ENCODE measurements at regions not wholly inside any gene's neighbourhood (a gene's known extent, or its start where the extent isn't known, plus 50 kb on each side); places are given as distances from the start of the nearest gene placed in this dataset.

DNA sequence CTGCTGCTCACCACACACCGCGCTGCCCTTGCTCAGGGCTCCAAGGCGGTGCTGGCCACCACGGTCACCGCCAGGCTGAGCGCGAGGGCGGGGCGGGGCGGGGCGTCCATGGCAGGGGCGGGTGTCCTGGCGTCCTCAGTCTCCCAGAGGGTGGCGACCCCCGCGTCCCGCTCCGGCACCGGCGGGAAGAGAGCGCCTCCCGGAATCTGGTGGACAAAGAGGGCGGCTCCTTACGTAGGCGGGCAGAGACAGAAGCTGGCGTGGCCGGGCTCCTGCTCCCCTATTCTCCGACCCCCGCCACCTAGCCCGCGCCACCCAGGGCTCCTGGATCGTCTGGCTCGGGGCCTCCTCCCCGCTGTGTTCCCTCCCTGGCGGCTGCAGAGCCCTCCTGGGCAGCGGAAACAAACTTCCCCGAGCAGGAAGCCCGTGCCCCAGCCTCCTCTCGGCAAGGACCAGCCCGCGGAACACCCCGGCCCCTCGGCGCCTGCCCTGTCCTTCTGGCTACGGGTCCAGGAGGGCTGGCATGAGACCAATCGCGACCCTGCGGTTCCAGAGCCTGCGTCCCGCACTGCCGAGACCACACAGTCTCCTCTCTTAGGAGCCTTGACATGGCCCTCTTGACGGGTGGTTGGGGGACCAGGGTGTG, 133.8 kb upstream of the ZNF92 start:
- ChIA-PET POLR2A (no interaction called here), CTCF (no interaction called here)
- ATAC-seq (no peak), DNase-seq (no peak)
- H3K4me3 Mint-ChIP-seq, result peak overlapping the region in 5 of 10 donors; percentile 16 to 73 (median 30)
- no peak overlapping the region for H3K27ac Mint-ChIP-seq
- Histone ChIP-seq H3K4me3 (ENCODE audit: low read length) (no peak overlapping the region), H3K4me1 (ENCODE audit: control insufficient read depth in 2 of 2, insufficient read depth in 2 of 2, low read length in 2 of 2) (no peaks in the 10 kb centered on the region), H3K9me3 (ENCODE audit: control insufficient read depth in 2 of 3, low read length in 3 of 3) (no peaks in the 10 kb centered on the region), H3K27ac (ENCODE audit: low read depth, low read length) (no peak overlapping the region), H3K27me3 (ENCODE audit: control insufficient read depth in 2 of 2, insufficient read depth in 2 of 2, low read length in 2 of 2) (no peaks in the 10 kb centered on the region), H3K36me3 (ENCODE audit: control insufficient read depth in 2 of 3, insufficient read depth in 3 of 3, low read length in 3 of 3) (no peaks in the 10 kb centered on the region)
- H3K4me1 Mint-ChIP-seq, result peaks cover 0 to 10% (median 0%) of the 10 kb centered on the region in 7 donors
- intact Hi-C loops (cut with micrococcal nuclease), result no loop called here
- no peaks in the 10 kb centered on the region for H3K36me3 Mint-ChIP-seq
- peaks cover 0 to 2% (median 0%) of the 10 kb centered on the region in 11 donors for H3K9me3 Mint-ChIP-seq
- peaks cover 28 to 60% (median 35%) of the 10 kb centered on the region in 5 donors for H3K27me3 Mint-ChIP-seq

- H3K4me3 ChIP-seq (ENCODE audit: low read length), result no peak overlapping the region
- no peaks in the 10 kb centered on the region for H3K4me1 ChIP-seq (ENCODE audit: control insufficient read depth in 2 of 2, insufficient read depth in 2 of 2, low read length in 2 of 2)
- Mint-ChIP-seq H3K27me3 (peaks cover 28 to 54% (median 35%) of the 10 kb centered on the region in 5 donors), H3K9me3 (peaks cover 0 to 2% (median 0%) of the 10 kb centered on the region in 11 donors), H3K36me3 (no peaks in the 10 kb centered on the region), H3K4me3 (peak overlapping the region in 3 of 10 donors; percentile 5 to 20 (median 16)), H3K27ac (no peak overlapping the region), H3K4me1 (peaks cover 0 to 14% (median 0%) of the 10 kb centered on the region in 7 donors)
- intact Hi-C loops (cut with micrococcal nuclease), result no loop called here
- DNase-seq, result no peak
- H3K9me3 ChIP-seq (ENCODE audit: control insufficient read depth in 2 of 3, low read length in 3 of 3), result no peaks in the 10 kb centered on the region
- H3K27ac ChIP-seq (ENCODE audit: low read depth, low read length), result no peak overlapping the region
- ATAC-seq, result no peak
- no peaks in the 10 kb centered on the region for H3K27me3 ChIP-seq (ENCODE audit: control insufficient read depth in 2 of 2, insufficient read depth in 2 of 2, low read length in 2 of 2)
- H3K36me3 ChIP-seq (ENCODE audit: control insufficient read depth in 2 of 3, insufficient read depth in 3 of 3, low read length in 3 of 3), result no peaks in the 10 kb centered on the region
- POLR2A ChIA-PET, result no interaction called here
- CTCF ChIA-PET, result no interaction called here
These were observed 134.3 kb upstream of the ZNF92 start for GRCh38 chr7:65239324-65239706.

- ChIA-PET CTCF (no interaction called here), POLR2A (no interaction called here)
- H3K4me3 Mint-ChIP-seq, result no peak overlapping the region
- no peaks in the 10 kb centered on the region for H3K9me3 ChIP-seq (ENCODE audit: control insufficient read depth in 2 of 3, low read length in 3 of 3)
- H3K27ac ChIP-seq (ENCODE audit: low read depth, low read length), result no peak overlapping the region
- H3K36me3 ChIP-seq (ENCODE audit: control insufficient read depth in 2 of 3, insufficient read depth in 3 of 3, low read length in 3 of 3), result no peaks in the 10 kb centered on the region
- H3K27me3 ChIP-seq (ENCODE audit: control insufficient read depth in 2 of 2, insufficient read depth in 2 of 2, low read length in 2 of 2), result no peaks in the 10 kb centered on the region
- H3K27me3 Mint-ChIP-seq, result peaks cover 26 to 49% (median 33%) of the 10 kb centered on the region in 5 donors
- ATAC-seq (no peak), DNase-seq (no peak)
- H3K4me3 ChIP-seq (ENCODE audit: low read length), result no peak overlapping the region
- H3K27ac Mint-ChIP-seq, result no peak overlapping the region
- peaks cover 0 to 3% of the 10 kb centered on the region in 2 donors for H3K4me1 ChIP-seq (ENCODE audit: control insufficient read depth in 2 of 2, insufficient read depth in 2 of 2, low read length in 2 of 2)
- peaks cover 0 to 17% (median 3%) of the 10 kb centered on the region in 7 donors for H3K4me1 Mint-ChIP-seq
- H3K36me3 Mint-ChIP-seq, result no peaks in the 10 kb centered on the region
- peaks cover 0 to 2% (median 0%) of the 10 kb centered on the region in 11 donors for H3K9me3 Mint-ChIP-seq
- intact Hi-C loops (cut with micrococcal nuclease), result no loop called here
These were observed 134.9 kb upstream of the ZNF92 start for GRCh38 chr7:65238785-65239184.

GRCh38 chr7:65235586-65235985, 138.1 kb upstream of the ZNF92 start:
- H3K36me3 ChIP-seq (ENCODE audit: control insufficient read depth in 2 of 3, insufficient read depth in 3 of 3, low read length in 3 of 3), result no peaks in the 10 kb centered on the region
- H3K36me3 Mint-ChIP-seq, result no peaks in the 10 kb centered on the region
- peaks cover 0 to 13% of the 10 kb centered on the region in 2 donors for H3K4me1 ChIP-seq (ENCODE audit: control insufficient read depth in 2 of 2, insufficient read depth in 2 of 2, low read length in 2 of 2)
- POLR2A ChIA-PET, result no interaction called here
- CTCF ChIA-PET, result interaction anchor here (0.6 kb wide), 1 partner anchor 83 kb away, joined by 4 read pairs; no protein-coding TSS in a partner anchor
- H3K4me3 ChIP-seq (ENCODE audit: low read length), result no peak overlapping the region
- H3K27me3 ChIP-seq (ENCODE audit: control insufficient read depth in 2 of 2, insufficient read depth in 2 of 2, low read length in 2 of 2), result no peaks in the 10 kb centered on the region
- no peak overlapping the region for H3K4me3 Mint-ChIP-seq
- peaks cover 10 to 29% (median 17%) of the 10 kb centered on the region in 5 donors for H3K27me3 Mint-ChIP-seq
- H3K27ac Mint-ChIP-seq, result no peak overlapping the region
- peaks cover 0 to 27% (median 4%) of the 10 kb centered on the region in 7 donors for H3K4me1 Mint-ChIP-seq
- DNase-seq (no peak), ATAC-seq (no peak)
- H3K9me3 Mint-ChIP-seq, result peaks cover 0 to 2% (median 0%) of the 10 kb centered on the region in 11 donors
- no peaks in the 10 kb centered on the region for H3K9me3 ChIP-seq (ENCODE audit: control insufficient read depth in 2 of 3, low read length in 3 of 3)
- no peak overlapping the region for H3K27ac ChIP-seq (ENCODE audit: low read depth, low read length)
- intact Hi-C loops (cut with micrococcal nuclease), result no loop called here

- Histone ChIP-seq H3K4me3 (ENCODE audit: low read length) (no peak overlapping the region), H3K36me3 (ENCODE audit: control insufficient read depth in 2 of 3, insufficient read depth in 3 of 3, low read length in 3 of 3) (no peaks in the 10 kb centered on the region), H3K4me1 (ENCODE audit: control insufficient read depth in 2 of 2, insufficient read depth in 2 of 2, low read length in 2 of 2) (peaks cover 0 to 13% of the 10 kb centered on the region in 2 donors), H3K27ac (ENCODE audit: low read depth, low read length) (no peak overlapping the region), H3K27me3 (ENCODE audit: control insufficient read depth in 2 of 2, insufficient read depth in 2 of 2, low read length in 2 of 2) (no peaks in the 10 kb centered on the region), H3K9me3 (ENCODE audit: control insufficient read depth in 2 of 3, low read length in 3 of 3) (no peaks in the 10 kb centered on the region)
- no peak for DNase-seq
- no peaks in the 10 kb centered on the region for H3K36me3 Mint-ChIP-seq
- intact Hi-C loops (cut with micrococcal nuclease), result no loop called here
- peaks cover 0 to 2% (median 0%) of the 10 kb centered on the region in 11 donors for H3K9me3 Mint-ChIP-seq
- POLR2A ChIA-PET, result no interaction called here
- no peak overlapping the region for H3K4me3 Mint-ChIP-seq
- peaks cover 0 to 21% (median 4%) of the 10 kb centered on the region in 7 donors for H3K4me1 Mint-ChIP-seq
- H3K27ac Mint-ChIP-seq, result no peak overlapping the region
- H3K27me3 Mint-ChIP-seq, result peaks cover 6 to 15% (median 8%) of the 10 kb centered on the region in 5 donors
- CTCF ChIA-PET, result no interaction called here
- ATAC-seq, result no peak
These were observed 140.1 kb upstream of the ZNF92 start for GRCh38 chr7:65233409-65234034.

DNA sequence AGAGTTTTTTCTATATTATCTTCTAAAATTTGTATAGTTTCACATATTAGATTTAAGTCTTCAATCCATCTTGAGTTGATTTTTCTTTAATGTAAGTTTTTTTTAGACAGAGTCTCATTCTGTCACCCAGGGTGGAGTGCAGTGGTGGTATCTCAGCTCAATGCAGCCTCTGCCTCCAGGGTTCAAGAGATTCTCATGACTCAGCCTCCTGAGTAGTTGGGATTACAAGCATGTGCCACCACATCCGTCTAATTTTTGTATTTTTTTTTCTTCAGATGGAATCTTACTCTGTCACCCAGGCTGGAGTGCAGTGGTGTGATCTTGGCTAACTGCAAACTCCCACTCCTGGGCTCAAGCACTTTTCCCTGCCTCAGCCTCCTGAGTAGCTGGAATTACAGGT, 143.4 kb upstream of the ZNF92 start:
- peaks cover 0 to 21% (median 4%) of the 10 kb centered on the region in 7 donors for H3K4me1 Mint-ChIP-seq
- no peak for ATAC-seq
- no peak overlapping the region for H3K4me3 Mint-ChIP-seq
- Histone ChIP-seq H3K36me3 (ENCODE audit: control insufficient read depth in 2 of 3, insufficient read depth in 3 of 3, low read length in 3 of 3) (no peaks in the 10 kb centered on the region), H3K27ac (ENCODE audit: low read depth, low read length) (no peak overlapping the region), H3K4me3 (ENCODE audit: low read length) (no peak overlapping the region), H3K4me1 (ENCODE audit: control insufficient read depth in 2 of 2, insufficient read depth in 2 of 2, low read length in 2 of 2) (peaks cover 0 to 13% of the 10 kb centered on the region in 2 donors), H3K9me3 (ENCODE audit: control insufficient read depth in 2 of 3, low read length in 3 of 3) (no peaks in the 10 kb centered on the region), H3K27me3 (ENCODE audit: control insufficient read depth in 2 of 2, insufficient read depth in 2 of 2, low read length in 2 of 2) (no peaks in the 10 kb centered on the region)
- H3K36me3 Mint-ChIP-seq, result no peaks in the 10 kb centered on the region
- intact Hi-C loops (cut with micrococcal nuclease), result no loop called here
- H3K9me3 Mint-ChIP-seq, result no peaks in the 10 kb centered on the region
- H3K27ac Mint-ChIP-seq, result no peak overlapping the region
- CTCF ChIA-PET, result no interaction called here
- POLR2A ChIA-PET, result no interaction called here
- H3K27me3 Mint-ChIP-seq, result no peaks in the 10 kb centered on the region
- DNase-seq, result peak in 1 of 9 donors; percentile 12

Data from naive thymus-derived CD4-positive, alpha-beta T cell (primary cell).